Fibroblast of skin of right biceps (primary cell): ENCODE measurements at regions not wholly inside any gene's neighbourhood (a gene's known extent, or its start where the extent isn't known, plus 50 kb on each side); places are given as distances from the start of the nearest gene placed in this dataset.
"Not testable (repeated sequence)": the region's sequence is repeated elsewhere in the genome, so short reads cannot be mapped to it uniquely, and the experiment has no call there.

Source experiments
- DNase-seq: peaks from one replicate; pipeline ENCODE4 v3.0.0-alpha.2; 2013

GRCh38 chrX:110519501-110519900, 160.9 kb downstream of the RTL9 start:
- DNase-seq: no peak

GRCh38 chrX:110519906-110520452, 161.3 kb downstream of the RTL9 start:
- DNase-seq: no peak

- not testable (repeated sequence) for DNase-seq
These were observed 162.0 kb downstream of the RTL9 start for GRCh38 chrX:110520652-110521051.

- peak; percentile 19 for DNase-seq
These were observed 173.4 kb downstream of the RTL9 start for GRCh38 chrX:110531873-110532580.

- DNase-seq: no peak
These were observed 173.9 kb downstream of the RTL9 start for GRCh38 chrX:110532581-110532931.

- no peak for DNase-seq
These were observed 178.2 kb downstream of the RTL9 start for GRCh38 chrX:110536816-110537215.

- peak; percentile 11 for DNase-seq
These were observed 182.6 kb downstream of the RTL9 start for GRCh38 chrX:110541266-110541665.

- DNase-seq: not testable (repeated sequence)
These were observed 192.2 kb downstream of the RTL9 start for GRCh38 chrX:110550854-110551253.

- no peak for DNase-seq
These were observed 199.2 kb downstream of the RTL9 start for GRCh38 chrX:110557864-110558263.

GRCh38 chrX:110558406-110558805, 199.8 kb downstream of the RTL9 start:
- no peak for DNase-seq

GRCh38 chrX:110561034-110561433, 202.4 kb downstream of the RTL9 start:
- DNase-seq: peak; percentile 86

GRCh38 chrX:110563282-110563681, 204.6 kb downstream of the RTL9 start:
- DNase-seq: peak; percentile 87

- DNase-seq: peak; percentile 42
These were observed 209.8 kb downstream of the RTL9 start for GRCh38 chrX:110568441-110568840.

GRCh38 chrX:110569506-110569905, 210.9 kb downstream of the RTL9 start:
- peak; percentile 38 for DNase-seq

- DNase-seq: no peak
These were observed 217.3 kb downstream of the CHRDL1 start for GRCh38 chrX:110578270-110578669.

- DNase-seq: no peak
These were observed 211.5 kb downstream of the CHRDL1 start for GRCh38 chrX:110584083-110584482.

GRCh38 chrX:110588164-110588563, 207.5 kb downstream of the CHRDL1 start:
- DNase-seq: no peak

- DNase-seq: no peak
These were observed 206.8 kb downstream of the CHRDL1 start for GRCh38 chrX:110588853-110589252.

- DNase-seq: no peak
These were observed 194.8 kb downstream of the CHRDL1 start for GRCh38 chrX:110600745-110601310.

GRCh38 chrX:110614596-110614995, 181.0 kb downstream of the CHRDL1 start:
- DNase-seq: no peak
